SHP77 treated with DMSO at 0.1 percent for 48 hours (cell line): ENCODE measurements at regions not wholly inside any gene's neighbourhood (a gene's known extent, or its start where the extent isn't known, plus 50 kb on each side); places are given as distances from the start of the nearest gene placed in this dataset.
"Not testable (repeated sequence)": the region's sequence is repeated elsewhere in the genome, so short reads cannot be mapped to it uniquely, and the experiment has no call there.

Experiments
- DNase-seq: peaks from one replicate; lab custom pipeline; 2025; lab: John Stamatoyannopoulos, UW

- DNase-seq: no peak
Observed at GRCh38 chr2:215862351-215862771, 151.0 kb downstream of the MREG start.

GRCh38 chr2:215861607-215862350 lies 151.6 kb downstream of the MREG start:
- DNase-seq: no peak

- no peak for DNase-seq
Observed at GRCh38 chr2:215856080-215856479, 157.3 kb downstream of the MREG start.

- not testable (repeated sequence) for DNase-seq
Observed at GRCh38 chr2:215855308-215855707, 158.0 kb downstream of the MREG start.

GRCh38 chr2:215854008-215854407 lies 159.3 kb downstream of the MREG start:
- no peak for DNase-seq

- no peak for DNase-seq
Observed at GRCh38 chr2:215851696-215852095, 161.7 kb downstream of the MREG start.

- no peak for DNase-seq
Observed at GRCh38 chr2:215851082-215851481, 162.3 kb downstream of the MREG start.

- DNase-seq: no peak
Observed at GRCh38 chr2:215850380-215850779, 163.0 kb downstream of the MREG start.

- no peak for DNase-seq
Observed at GRCh38 chr2:215849771-215850170, 163.6 kb downstream of the MREG start.

GRCh38 chr2:215848698-215849097 lies 164.7 kb downstream of the MREG start:
- DNase-seq: no peak

GRCh38 chr2:215848146-215848545 lies 165.2 kb downstream of the MREG start:
- no peak for DNase-seq

GRCh38 chr2:215847718-215848117 lies 165.6 kb downstream of the MREG start:
- no peak for DNase-seq

- no peak for DNase-seq
Observed at GRCh38 chr2:215847056-215847455, 166.3 kb downstream of the MREG start.

- DNase-seq: no peak
Observed at GRCh38 chr2:215845839-215846586, 167.3 kb downstream of the MREG start.

GRCh38 chr2:215843579-215843978 lies 169.8 kb downstream of the MREG start:
- no peak for DNase-seq

GRCh38 chr2:215841175-215841816 lies 172.1 kb downstream of the MREG start:
- DNase-seq: no peak

- no peak for DNase-seq
Observed at GRCh38 chr2:215839816-215840215, 173.5 kb downstream of the MREG start.

GRCh38 chr2:215839309-215839708 lies 174.0 kb downstream of the MREG start:
- no peak for DNase-seq

GRCh38 chr2:215836881-215837280 lies 176.5 kb downstream of the MREG start:
- no peak for DNase-seq

GRCh38 chr2:215835657-215836056 lies 177.7 kb downstream of the MREG start:
- no peak for DNase-seq

- no peak for DNase-seq
Observed at GRCh38 chr2:215835231-215835630, 178.1 kb downstream of the MREG start.

- peak; percentile 59 for DNase-seq
Observed at GRCh38 chr2:215833531-215834162, 179.7 kb downstream of the MREG start.
